Ectodermal cell (in vitro differentiated cells): ENCODE measurements at regions not wholly inside any gene's neighbourhood (a gene's known extent, or its start where the extent isn't known, plus 50 kb on each side); places are given as distances from the start of the nearest gene placed in this dataset.

Experiments used
- H3K27ac ChIP-seq: 2 replicates; pipeline ENCODE4 v1.7.0; 2013; ENCODE audit warnings: mild to moderate bottlenecking, low read depth, low read length; ENCODE audit not compliant: insufficient read depth, poor library complexity, severe bottlenecking
- H3K27me3 ChIP-seq: 2 replicates; pipeline ENCODE4 v1.7.0; 2013; ENCODE audit warnings: mild to moderate bottlenecking, low read length; ENCODE audit not compliant: insufficient read depth, control insufficient read depth, poor library complexity, severe bottlenecking
- H3K36me3 ChIP-seq: one replicate; pipeline ENCODE4 v1.7.0; 2013; ENCODE audit warnings: low read length; ENCODE audit not compliant: control insufficient read depth, insufficient read depth
- H3K4me1 ChIP-seq: one replicate; pipeline ENCODE4 v1.7.0; 2013; ENCODE audit warnings: low read length; ENCODE audit not compliant: control insufficient read depth, insufficient read depth
- H3K4me3 ChIP-seq: 2 replicates; pipeline ENCODE4 v1.7.0; 2013; ENCODE audit warnings: low read depth, low read length, control low read depth; ENCODE audit not compliant: insufficient read depth
- H3K9me3 ChIP-seq: 2 replicates; pipeline ENCODE4 v1.7.0; 2013; ENCODE audit warnings: mild to moderate bottlenecking, low read length, moderate library complexity; ENCODE audit not compliant: control insufficient read depth
- WGBS, 2 experiments: methylation state at CpG; one replicate each; pipeline ENCODE4 v1.1.7; 2013; ENCODE audit warnings: missing lambda C conversion rate in 2 of 2; 5-methylcytosine and 5-hydroxymethylcytosine counted together

- Histone ChIP-seq H3K4me3 (no peak overlapping the region), H3K4me1 (peaks cover 25% of the 10 kb centered on the region), H3K36me3 (peaks cover 2% of the 10 kb centered on the region), H3K27me3 (no peaks in the 10 kb centered on the region), H3K27ac (no peak overlapping the region), H3K9me3 (no peaks in the 10 kb centered on the region)
- 100% methylated on average over 2 of the region's 2 CpGs; no CpG with 5 or more reads in 1 of the 2 experiments for WGBS, 2 experiments
Observed at GRCh38 chr4:107562316-107562715, 157.7 kb downstream of the PAPSS1 start.

- Histone ChIP-seq H3K9me3 (no peaks in the 10 kb centered on the region), H3K27me3 (no peaks in the 10 kb centered on the region), H3K4me1 (peaks cover 25% of the 10 kb centered on the region), H3K27ac (no peak overlapping the region), H3K4me3 (no peak overlapping the region), H3K36me3 (peaks cover 2% of the 10 kb centered on the region)
- 93 to 97% methylated on average over 3 to 4 of the region's 4 CpGs for WGBS, 2 experiments
Observed at GRCh38 chr4:107561481-107561880, 158.6 kb downstream of the PAPSS1 start.

DNA sequence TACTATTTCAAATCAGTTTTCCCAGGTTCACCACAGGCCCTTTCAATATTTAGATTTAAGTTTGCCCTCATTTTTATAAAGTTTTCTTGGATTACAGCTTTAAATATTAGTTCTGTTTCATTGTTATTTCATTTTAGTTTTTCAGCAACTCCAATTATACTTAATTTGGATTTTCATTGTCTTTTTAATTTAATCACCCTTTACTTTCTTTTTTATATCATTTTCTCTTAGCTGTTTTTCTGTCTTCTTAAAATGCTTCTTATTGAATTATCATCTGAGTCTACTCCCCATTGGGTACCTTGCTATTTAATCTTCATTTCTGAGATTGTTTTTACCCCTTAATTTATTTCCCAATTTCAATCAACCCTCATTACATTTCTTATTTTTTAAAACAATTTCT is 160.4 kb downstream of the PAPSS1 start:
- H3K36me3 ChIP-seq = peaks cover 2% of the 10 kb centered on the region
- H3K27ac ChIP-seq = no peak overlapping the region
- no peaks in the 10 kb centered on the region for H3K27me3 ChIP-seq

DNA sequence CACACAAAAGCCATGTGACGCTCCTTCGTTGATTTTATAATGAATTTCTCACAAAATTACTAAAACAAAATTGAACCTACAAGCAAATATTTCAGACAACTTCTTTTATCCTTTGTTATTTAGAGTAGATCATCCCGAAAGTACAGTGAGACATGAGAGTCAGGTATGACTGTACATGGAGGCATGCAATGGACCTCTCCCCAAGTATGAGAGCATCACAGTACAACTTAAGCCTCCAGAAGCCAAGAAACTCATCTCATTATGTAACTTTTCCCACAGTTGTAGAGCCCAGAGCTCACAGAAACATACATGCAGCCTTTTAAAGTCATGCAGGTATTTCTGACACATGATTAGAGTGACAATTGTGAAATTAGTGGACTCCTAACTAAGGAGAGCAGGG is 167.7 kb downstream of the PAPSS1 start:
- H3K36me3 ChIP-seq = no peaks in the 10 kb centered on the region
- no peaks in the 10 kb centered on the region for H3K27me3 ChIP-seq
- no peaks in the 10 kb centered on the region for H3K9me3 ChIP-seq
- no peak overlapping the region for H3K4me3 ChIP-seq
- H3K4me1 ChIP-seq = no peaks in the 10 kb centered on the region
- WGBS, 2 experiments = 85 to 94% methylated on average over 3 of the region's 3 CpGs
- no peak overlapping the region for H3K27ac ChIP-seq

More for the DNA sequence above, 160.4 kb downstream of the PAPSS1 start:
- peaks cover 22% of the 10 kb centered on the region for H3K4me1 ChIP-seq
- no peak overlapping the region for H3K4me3 ChIP-seq
- H3K9me3 ChIP-seq = no peaks in the 10 kb centered on the region

- WGBS, 2 experiments = 76 to 87% methylated on average over 7 of the region's 7 CpGs
- H3K4me1 ChIP-seq = no peaks in the 10 kb centered on the region
- H3K36me3 ChIP-seq = no peaks in the 10 kb centered on the region
- no peak overlapping the region for H3K4me3 ChIP-seq
- no peaks in the 10 kb centered on the region for H3K9me3 ChIP-seq
- H3K27me3 ChIP-seq = no peaks in the 10 kb centered on the region
- no peak overlapping the region for H3K27ac ChIP-seq
Observed at GRCh38 chr4:107548211-107548905, 171.7 kb downstream of the PAPSS1 start.

DNA sequence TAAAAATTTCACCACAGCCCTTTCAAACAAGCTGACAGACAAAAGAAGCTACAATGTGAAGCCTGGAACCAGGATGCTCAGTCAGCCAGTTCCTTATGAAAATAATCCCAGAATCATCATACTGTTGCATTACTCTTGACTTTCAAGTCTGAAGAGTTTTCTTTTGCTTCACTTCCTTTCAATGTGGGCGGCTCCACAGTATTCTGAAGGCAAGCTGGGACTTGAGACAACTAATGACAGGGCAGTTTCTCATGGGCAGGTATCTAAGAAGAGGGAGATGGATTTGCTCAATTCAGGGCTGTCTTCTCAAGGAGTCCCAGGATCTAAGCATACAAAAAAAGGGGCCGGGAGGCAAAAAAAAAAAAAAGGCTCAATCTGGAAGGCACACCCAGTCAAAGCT is 173.4 kb downstream of the PAPSS1 start:
- Histone ChIP-seq H3K36me3 (no peaks in the 10 kb centered on the region), H3K4me3 (no peak overlapping the region)
- 90 to 93% methylated on average over 2 of the region's 2 CpGs for WGBS, 2 experiments

DNA sequence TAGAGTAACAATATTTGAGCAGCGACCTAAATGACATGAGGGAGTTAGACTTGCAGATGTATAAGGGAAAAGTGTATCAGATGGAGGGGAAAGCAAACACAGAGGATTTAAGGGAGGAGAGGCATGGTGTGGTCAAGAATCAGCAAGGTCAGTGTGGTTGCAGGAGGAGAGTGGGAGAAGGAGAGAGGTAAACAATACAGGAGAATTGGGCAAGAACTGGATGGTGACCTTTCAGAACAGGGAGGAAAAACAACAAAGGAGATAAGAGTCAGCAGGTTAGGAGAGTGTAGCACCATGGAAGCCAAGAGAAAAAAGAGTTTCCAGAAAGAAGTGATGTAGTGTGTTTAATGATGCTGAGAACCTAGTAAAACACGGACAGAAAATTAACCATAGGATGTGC is 178.5 kb downstream of the PAPSS1 start:
- H3K4me1 ChIP-seq = no peaks in the 10 kb centered on the region

More for the DNA sequence above, 173.4 kb downstream of the PAPSS1 start:
- no peaks in the 10 kb centered on the region for H3K27me3 ChIP-seq
- H3K9me3 ChIP-seq = no peaks in the 10 kb centered on the region
- no peaks in the 10 kb centered on the region for H3K4me1 ChIP-seq
- no peak overlapping the region for H3K27ac ChIP-seq

DNA sequence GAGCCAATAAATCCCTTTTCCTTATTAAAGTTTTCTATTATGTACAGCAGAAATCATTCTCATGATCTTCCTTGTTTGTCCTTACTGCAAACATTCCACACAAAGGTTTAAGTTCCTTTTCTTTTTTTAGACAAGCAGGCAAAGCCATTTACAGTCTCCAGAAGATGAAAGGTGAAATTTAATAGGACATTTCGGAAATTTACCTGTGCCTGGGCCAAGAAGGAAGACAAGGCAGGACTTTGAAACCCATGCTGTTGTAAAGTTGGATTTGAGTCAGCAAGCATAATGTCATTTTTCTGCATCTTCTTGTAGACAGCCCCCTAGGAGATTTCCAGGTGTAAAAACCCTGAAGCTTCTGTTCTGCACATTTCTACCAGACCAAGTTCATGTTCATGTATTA is 188.1 kb downstream of the PAPSS1 start:
- Histone ChIP-seq H3K27ac (no peak overlapping the region), H3K36me3 (no peaks in the 10 kb centered on the region), H3K4me1 (no peaks in the 10 kb centered on the region), H3K27me3 (no peaks in the 10 kb centered on the region), H3K9me3 (no peaks in the 10 kb centered on the region), H3K4me3 (no peak overlapping the region)
- WGBS, 2 experiments = 91 to 94% methylated on average over 1 of the region's 1 CpG

More for the DNA sequence above, 178.5 kb downstream of the PAPSS1 start:
- no peaks in the 10 kb centered on the region for H3K27me3 ChIP-seq
- H3K36me3 ChIP-seq = no peaks in the 10 kb centered on the region
- H3K4me3 ChIP-seq = no peak overlapping the region
- no peak overlapping the region for H3K27ac ChIP-seq
- 90 to 93% methylated on average over 2 of the region's 2 CpGs for WGBS, 2 experiments
- H3K9me3 ChIP-seq = no peaks in the 10 kb centered on the region

DNA sequence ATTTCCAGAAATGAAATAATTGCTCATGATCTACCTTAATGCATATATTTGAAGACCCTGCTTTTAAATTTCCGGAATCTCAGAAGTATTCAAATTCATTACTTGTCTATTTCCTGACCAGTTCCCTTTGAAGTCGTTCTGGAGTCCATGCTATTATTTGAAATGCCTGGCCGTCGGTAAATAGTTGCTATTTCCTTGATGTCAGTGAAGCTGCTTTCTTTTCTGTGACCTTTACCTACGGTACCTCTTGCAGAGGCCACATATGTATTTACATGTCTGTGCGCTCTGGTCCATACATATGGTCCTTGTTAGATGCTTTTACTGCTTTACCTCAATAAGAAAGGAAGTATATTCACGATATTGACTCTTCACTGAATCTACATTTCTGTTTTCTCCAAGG is 199.7 kb downstream of the PAPSS1 start:
- Histone ChIP-seq H3K27me3 (no peaks in the 10 kb centered on the region), H3K4me3 (no peak overlapping the region), H3K4me1 (no peaks in the 10 kb centered on the region), H3K9me3 (no peaks in the 10 kb centered on the region), H3K27ac (no peak overlapping the region), H3K36me3 (no peaks in the 10 kb centered on the region)
- 91 to 93% methylated on average over 7 of the region's 7 CpGs for WGBS, 2 experiments

- Histone ChIP-seq H3K9me3 (no peaks in the 10 kb centered on the region), H3K4me1 (no peaks in the 10 kb centered on the region), H3K27me3 (no peaks in the 10 kb centered on the region), H3K4me3 (no peak overlapping the region), H3K27ac (no peak overlapping the region), H3K36me3 (no peaks in the 10 kb centered on the region)
- WGBS, 2 experiments = 57 to 67% methylated on average over 1 of the region's 1 CpG
Observed at GRCh38 chr4:107519053-107519452, 201.0 kb downstream of the PAPSS1 start.
